DMS79 treated with DMSO at 0.1 percent for 48 hours (cell line): ENCODE measurements at regions not wholly inside any gene's neighbourhood (a gene's known extent, or its start where the extent isn't known, plus 50 kb on each side); places are given as distances from the start of the nearest gene placed in this dataset.

ENCODE experiments used
- DNase-seq: peaks from one replicate; lab custom pipeline; 2025; lab: John Stamatoyannopoulos, UW

DNA sequence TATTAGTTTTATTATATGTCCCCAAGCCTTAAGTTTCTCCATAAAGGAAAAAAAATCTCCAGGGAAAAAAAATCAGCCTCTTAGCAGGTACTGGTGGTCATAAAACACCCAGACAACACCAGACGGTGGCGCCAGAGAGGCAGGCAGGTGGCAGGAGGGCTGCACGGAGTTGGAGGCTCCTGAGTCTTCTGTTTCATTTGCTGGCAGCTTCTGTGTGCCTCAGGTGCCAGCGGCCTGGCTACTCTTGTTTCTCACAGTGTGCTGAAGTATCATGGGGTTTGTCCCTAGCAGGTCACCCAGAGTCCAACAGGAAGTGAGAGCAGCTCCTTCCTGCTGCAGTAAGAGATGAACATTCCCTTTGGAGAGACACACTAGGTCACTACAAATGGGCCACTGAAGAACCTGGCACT is 123.3 kb upstream of the GADD45A start:
- peak; percentile 58 for DNase-seq

DNA sequence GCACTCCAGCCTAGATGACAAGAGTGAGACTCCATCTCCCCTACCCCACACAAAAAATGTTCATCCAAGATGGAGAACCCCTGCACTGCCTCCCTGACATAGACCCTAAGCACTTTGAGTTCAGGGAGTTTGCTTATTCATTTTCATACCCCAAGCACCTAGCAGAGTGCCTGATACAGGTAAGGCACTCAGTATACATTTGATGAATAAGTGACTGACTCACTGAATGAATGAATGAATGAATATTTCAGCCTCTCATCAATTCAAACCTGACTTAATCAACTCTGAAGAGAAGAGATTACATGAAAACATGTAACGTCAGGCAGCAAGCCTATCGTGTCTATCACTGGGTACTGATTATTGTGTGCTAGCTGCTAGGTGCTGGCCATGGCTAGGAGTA is 121.3 kb upstream of the GADD45A start:
- no peak for DNase-seq

DNA sequence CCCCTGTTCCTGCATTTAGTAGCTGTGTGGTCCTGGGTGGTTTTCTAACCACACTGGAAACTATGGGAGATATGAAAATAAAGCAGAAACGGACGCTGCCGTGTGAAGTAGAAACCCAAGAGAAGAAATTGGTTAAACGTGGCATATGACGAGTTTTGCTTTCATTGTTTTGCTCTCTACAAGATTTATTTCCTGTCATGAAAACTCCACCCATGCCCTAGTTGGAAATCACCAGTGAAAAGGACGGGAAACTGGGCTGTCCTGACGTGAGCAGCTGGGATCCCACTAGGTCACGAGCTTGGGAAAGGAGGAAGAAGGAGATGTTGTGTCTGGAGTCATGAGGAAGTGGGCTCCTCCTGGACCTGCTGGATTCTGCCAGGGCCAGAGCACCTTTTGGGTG is 120.8 kb upstream of the GADD45A start:
- no peak for DNase-seq

DNA sequence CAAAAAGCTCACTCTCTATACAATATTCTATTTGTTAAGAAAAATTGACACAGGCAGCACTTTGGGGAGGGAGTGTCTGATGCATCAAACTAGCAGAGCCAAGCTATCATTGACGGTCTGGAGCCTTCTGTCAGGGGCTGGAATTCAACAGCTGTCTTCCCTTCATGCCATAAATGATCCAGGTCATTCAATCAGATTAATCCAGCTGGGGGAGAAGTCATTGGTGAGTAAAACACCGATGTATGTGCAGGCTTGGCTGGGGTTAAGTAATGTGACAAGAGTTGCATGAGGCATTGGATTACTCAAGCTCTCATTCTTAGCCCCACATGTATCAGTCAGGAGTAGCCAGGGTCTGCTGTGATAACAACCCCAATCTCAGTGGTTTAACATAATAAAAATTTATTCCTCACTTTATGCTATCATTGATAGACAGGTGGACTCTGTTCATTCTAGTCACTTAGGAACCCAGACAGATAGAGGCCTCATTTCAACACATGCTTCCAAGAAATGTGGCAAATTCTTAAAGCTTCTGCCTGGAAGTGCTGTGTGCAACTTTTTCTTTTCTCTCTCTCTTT is 118.1 kb upstream of the GADD45A start:
- DNase-seq: no peak

DNA sequence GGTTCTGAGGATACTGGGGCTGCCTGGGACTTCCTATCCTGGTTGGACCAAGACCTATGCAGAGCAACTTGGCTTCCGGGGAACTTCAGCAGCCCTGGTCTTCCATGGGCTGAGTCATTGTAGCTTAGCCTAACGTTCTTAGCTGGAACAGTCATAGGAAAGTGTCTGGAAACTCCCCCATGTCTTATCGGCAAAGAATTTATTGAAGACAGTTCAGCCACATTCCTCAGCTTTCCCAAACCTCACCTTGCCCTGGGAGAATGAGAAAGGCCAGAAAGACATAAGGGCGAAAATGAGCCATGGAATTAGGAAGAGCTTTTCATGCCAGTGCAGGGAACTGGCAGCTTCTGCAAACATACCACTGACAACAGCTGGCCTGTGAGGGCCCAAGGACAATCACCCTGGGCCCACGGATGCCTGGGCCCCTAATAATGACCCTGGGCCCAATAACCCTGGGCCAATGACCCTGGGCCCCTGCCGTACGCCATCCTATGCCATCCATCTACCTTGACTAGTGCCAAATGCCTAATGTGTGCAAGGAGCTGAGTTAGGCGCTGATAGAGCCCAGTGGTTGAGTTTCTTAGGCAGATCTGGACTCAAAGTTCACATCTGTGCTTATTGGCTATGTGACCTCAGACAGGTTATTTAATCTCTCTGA is 114.4 kb upstream of the GADD45A start:
- no peak for DNase-seq

DNA sequence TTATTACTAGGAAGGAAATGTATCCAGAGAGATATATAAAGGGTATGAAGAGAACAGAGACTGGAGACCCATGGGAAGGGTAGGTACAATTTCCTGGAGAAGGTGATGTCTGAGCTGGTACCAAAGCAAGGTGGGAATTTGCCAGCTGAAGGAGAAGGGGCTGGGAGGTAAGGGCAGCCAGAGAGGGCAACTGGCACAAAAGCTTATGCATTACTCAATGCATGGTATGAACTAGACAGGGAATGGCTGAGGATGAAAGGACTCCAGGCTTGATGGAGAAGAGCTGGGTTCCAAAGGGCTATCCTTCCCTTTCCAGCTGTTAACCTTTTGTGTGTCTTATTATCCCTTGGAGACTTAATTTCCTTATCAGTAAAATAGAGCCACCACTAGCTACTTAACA is 113.6 kb upstream of the GADD45A start:
- no peak for DNase-seq

DNA sequence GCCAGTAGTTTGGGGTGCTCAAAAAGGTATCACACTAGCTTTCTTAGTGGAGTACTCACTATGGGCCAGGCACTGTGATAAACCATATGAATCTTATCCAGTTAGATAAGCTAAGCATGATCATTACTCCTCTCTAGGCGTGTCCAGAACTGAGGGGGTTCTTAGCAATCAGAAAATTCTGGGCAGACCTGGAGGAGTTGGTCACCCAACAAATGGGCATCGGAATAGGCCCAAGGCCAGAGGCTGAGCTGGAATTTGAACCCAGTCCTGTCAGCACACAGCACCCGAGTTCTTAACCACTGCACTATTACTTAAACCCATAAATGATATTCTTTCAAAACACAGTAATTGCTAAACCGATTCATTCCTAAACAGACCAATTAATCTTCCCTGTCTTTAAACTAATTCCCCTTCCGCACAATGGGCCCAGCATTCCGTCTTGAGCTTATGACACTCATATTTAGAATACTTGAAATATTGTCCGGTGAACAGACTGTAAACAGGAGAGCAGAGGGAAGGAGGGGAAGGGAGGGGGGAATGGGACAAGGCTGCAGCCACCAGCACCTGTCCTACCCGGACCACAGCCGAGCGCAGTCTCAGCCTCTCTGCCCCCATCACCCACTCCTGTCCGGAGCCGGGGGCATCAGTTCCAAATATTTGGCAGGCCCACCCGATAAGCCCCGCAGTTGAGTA is 113.0 kb upstream of the GADD45A start:
- peak; percentile 11 for DNase-seq

DNA sequence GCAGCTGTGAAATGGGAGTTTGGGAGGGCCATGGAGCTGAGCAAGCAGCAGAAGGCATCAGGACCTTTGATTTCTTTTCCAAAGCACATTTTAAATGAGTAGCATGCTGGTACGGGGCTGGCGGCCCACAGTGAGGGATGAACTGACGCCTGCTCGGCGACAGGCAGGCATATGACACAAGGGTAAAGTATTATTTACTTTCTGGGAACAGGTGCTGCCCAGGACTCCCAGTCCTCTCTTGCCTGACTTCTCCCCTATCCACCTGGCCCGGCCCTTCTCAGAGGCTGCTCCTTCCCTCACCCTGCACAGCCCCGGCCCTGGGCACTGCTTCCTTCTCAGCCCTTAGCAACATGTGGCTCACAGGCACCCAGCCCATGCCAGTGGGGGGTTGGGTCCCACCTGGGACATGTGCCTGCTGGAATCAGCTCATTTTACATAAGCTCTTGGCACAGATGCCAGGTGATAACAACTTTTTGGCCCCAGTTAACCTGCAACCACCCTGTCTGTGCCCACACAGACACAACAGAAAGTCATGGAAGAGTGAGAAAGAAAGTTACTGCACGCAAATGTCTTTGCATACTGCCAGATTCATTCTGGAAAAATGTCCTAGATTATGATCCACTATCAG is 112.3 kb upstream of the GADD45A start:
- peak; percentile 52 for DNase-seq

DNA sequence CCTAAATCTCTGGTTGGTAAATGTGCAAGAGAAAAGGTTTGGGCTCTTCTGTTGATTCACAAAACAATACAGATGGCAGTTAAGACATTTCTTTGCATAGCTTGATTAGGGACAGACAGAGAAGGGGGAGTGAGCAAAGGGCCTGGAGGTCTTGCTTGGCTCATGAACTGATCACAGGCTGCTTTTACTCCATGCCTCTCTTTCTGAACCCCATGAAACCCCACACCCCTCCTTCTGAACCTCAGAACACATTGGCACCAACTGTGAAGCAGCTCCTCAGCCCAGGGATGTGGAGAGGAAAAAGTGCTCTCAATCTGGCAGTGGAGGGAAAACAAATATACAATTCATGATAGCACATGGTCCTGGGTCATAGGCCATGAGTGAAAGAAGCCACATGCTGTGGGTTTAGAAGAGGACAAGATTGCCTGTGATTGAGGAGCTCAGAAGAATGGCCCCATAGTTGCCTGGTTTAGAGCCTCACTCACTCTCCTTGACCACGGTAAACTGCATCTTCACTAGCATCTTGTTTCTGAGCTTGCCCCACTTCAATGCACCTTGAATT is 111.6 kb upstream of the GADD45A start:
- DNase-seq: peak; percentile 75

DNA sequence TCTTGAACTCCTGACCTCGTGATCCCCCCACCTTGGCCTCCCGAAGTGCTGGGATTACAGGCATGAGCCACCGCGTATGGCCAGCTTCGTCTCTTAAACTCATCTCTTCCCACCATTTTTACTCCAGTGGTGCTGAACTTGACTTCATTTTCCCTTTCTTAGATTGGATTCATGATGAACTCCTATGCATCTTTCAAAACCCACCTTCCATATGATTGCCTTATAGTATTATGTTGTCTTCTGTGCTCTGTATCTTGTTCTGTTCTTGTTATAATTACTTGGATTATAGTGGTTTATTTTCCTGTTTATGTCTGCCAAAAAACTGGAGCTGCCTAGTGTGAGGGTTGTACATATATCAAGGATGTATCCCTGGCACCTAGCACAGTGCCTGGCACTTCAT is 110.8 kb upstream of the GADD45A start:
- no peak for DNase-seq

DNA sequence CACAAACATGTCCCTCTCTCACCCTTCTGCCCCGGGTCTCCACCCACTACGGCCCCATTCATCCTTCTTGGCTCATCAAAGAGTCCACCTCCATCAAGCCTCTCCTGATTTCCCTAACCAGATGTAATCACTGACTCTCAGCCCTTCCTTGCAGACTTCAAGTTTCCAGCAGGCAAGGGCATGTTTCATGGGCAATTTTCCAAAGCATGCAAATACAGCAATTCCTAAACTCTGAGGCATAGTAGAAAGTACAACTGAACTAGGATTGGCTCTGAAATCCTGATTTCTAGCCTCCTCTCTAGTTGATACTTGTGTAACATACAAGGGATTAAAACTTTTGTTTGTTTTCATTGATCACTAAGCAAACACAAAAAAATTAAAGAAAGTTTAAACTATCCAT is 109.1 kb upstream of the GADD45A start:
- DNase-seq: no peak

DNA sequence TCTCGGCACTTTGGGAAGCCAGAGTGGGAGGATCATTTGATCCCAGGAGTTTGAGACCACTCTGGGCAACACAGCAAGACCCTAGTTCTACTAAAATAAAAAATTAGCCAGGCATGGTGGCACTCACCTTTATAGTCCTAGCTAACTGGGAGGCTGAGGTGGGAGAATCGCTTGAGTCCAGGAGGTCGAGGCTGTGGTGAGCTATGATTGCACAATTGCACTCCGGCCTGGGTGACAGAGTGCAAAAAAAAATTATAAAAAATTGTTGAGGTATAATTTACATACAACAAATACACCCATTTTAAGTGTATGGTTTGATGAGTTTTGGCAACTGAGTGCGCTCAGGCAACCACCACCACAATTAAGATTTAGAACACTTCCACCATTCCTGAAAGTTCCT is 108.5 kb upstream of the GADD45A start:
- no peak for DNase-seq

DNA sequence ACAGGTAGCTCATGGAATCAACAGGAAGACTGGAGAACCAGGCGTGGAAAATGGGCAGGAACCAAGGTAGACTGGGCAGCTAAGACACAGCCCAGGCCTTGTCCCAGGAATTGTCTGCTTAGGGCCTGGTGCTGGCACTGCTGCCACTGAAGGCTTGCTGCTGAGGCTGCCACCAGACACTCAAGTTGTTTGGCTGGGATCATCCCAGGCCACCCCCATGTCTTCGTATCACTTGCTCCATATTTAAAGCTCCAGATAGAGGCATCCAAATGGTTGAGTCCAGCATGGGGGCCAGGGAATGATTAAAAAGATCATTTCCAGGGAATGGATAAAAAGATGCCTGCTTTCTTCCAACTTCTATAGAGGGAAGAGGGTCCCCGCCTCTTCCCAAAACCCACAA is 107.4 kb upstream of the GADD45A start:
- DNase-seq: no peak

DNA sequence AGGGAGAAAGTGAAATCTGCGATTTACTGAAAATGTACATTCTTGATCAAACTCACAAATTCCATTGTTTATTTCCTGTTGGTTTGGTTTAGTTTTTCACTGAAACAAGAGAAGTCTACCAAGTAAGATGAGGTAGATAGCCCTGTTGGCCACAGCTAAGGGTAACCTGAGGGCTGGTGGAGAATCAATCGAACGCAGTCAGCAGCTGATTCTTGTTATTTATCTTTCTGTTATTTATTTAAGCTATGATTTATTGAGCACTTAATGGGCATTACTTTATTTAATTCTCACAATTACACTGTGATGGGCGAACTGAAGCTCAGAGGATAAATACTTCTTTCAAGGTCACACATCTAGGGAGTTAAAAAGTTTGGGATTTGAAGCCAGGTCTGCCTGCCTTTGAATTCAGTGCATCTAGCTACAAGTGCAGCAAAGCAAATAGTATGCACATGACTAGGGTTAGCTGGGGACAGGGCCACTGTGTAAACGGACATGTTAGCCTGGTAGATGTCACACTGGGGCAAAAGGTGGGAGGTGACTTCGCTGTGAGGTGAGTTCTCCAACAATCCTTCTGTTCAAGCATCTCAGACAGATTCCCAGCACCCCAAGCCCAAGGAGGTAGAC is 106.5 kb upstream of the GADD45A start:
- no peak for DNase-seq

DNA sequence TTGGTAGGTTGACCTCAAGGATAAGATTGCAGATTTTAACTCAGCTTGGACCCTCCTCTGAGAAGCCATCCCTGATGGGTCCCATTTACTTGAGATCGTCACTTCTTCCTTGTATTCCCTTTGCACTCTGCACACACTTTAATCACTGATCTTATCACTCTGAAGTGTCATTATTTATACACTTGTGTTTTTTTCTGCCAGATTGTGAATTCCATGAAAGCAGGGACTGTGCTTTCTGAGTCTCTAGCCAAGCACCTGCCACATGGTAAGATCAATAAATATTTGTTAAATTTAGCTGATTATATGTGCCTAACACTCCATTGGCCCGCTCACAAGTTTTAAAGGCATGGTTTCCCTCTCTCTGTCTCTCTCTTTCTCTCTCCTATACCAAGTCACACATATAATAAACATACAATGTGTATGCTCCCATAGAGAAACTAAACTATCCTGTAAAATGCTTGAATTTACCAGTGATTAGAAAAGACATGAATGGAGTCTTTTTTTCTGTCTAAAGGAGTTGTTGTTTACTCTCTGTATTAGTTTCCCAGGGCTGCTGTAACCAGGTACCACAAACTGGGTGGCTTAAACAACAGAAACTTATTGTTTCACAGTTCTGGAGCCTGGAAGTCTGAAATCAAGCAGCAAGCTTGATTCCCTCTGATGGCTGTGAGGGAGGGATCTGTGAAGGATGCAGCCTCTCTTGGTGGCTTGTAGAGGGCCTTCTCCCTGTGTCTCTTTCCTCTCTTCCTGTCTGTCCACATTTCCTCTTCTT is 105.2 kb upstream of the GADD45A start:
- no peak for DNase-seq

DNA sequence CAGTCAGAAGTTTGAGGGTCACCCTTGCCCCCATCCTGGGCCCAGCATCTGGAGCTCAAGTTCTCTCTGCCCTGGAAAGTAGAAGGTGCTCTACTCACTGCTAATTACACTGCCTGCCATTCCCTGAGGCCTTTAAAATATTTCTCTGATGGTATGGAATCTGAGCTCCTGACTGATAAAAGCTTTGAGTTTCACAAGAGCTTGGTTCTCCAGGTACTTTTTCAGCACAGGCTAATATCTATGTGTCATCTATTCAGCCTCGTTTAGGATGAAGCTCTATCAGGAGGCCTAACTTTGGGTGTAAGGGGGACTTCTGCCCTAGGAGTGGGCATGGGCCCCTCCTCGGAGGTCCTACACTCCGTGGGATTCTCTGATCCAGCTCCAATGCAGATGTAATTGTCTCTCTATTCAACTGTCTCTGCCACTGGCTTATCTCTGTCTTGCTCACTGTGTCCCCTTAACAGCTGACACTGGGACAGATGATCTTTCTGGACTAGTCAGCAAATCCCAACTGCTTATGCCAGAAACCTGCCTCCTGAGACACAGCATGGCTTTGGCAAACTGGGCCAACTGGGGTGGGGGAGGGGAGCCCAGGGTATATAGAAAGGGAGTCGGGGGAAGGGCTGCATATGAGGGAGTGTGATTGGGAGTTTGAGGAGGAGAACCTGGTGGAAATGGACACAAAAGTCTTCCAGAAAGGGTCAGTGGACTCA is 104.2 kb upstream of the GADD45A start:
- DNase-seq: no peak

DNA sequence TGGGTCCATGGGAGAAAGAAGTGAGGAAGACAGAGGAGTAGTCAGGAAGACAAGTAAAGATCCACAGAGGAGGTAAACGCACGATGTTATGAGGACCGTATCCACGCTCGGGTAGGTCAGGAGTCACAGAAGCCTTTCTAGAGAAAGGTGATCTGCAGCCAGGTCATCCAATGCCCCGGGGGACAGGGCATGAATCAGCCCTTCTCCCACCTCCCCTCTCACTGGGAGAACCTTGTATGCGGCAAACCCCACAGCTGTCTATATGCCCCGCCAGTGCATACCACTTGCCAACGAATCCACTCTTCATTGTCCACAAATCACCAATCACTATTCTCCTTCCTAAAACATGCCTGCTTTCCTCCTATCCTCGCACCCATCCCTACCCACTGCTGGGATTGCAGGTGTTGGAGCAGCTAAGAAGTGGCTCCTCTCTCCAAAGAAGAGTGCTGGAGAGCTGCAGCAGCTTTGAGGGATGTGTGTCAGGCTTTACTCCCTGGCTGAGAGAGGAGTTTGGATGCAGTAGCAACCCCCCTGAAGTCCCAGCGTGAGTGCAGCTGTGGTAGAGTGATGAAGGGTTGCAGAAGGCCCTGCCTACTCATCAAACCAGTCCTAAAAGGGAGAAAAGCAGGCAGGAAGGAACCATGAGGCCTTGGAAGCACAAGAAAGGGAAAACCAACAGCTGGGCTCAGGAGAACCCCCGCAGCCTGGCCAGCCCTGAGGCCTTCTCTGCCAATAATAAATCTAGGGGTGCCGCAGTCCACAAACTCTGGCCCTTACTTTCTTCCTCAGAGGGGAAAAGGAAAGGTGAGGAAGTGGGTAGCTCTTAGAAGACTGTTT is 102.2 kb upstream of the GADD45A start:
- DNase-seq: no peak

DNA sequence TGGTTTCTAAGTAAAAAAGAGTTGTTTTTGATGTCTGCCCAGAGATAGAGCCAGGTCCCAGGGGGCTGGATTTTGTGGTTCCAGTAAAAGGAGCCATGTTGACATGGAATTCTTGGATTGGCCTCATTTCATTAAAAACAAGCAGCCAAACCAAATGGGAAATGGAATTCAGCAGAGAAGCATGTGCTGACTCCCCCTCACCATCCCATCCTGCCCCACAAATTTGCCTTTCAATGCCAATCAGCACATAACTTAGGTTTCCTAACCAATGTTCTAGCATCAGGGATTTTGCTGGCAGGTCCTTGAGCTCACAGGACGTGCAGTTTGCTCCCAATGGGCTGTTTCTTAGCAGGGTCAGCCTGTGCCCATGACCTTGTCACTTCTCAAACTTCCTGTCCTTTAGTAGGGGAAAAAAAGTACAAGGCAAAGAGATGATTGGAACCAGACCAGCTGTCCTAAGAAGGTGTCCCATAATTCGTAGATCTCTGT is 101.5 kb upstream of the GADD45A start:
- DNase-seq: no peak

DNA sequence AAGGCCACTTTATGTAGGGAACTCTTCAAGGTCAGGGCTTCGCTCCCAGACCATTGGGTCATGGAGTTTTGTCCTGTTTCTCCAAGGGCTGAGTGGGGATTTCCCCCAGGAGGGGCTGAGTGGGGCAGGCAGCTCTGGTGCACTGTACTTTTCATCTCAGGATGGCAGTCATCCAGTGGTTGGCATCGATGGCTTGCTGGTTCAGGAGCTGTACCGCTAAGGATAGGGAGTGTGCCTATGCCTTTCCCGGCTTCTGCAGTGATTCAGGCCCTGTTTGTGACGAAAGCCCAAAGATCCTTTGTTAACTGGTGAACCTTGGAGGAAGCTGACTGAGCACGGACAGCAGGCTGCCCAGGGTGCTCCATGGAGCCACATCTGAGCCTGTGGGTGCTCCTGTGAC is 100.1 kb upstream of the GADD45A start:
- no peak for DNase-seq

DNA sequence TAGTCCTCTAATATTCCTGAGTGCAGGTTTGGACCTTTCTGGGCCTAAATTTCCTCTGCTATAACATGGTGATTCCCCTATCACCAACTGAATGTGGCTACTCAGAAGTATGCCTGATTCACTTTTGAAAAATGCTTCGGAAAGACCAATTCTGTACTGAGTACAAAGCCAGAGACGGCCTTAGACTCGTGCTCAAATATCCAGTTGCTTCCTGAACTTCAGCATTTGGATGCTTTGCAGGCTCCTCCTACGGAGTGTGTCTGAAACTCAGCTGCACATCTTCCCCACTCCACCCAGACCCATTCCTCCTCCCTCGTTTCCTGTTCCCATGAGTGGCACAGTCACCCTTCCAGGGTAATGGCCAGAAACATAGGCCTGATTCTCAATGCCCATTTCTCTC is 98.4 kb upstream of the GADD45A start:
- DNase-seq: no peak
